Inferior parietal cortex (tissue), 1 donor: ENCODE measurements at regions not wholly inside any gene's neighbourhood (a gene's known extent, or its start where the extent isn't known, plus 50 kb on each side); places are given as distances from the start of the nearest gene placed in this dataset.
A peak's percentile ranks its signal among the peaks of the same experiment; 100 is the strongest.

Source experiments
- DNase-seq: peaks from one replicate; pipeline ENCODE4 v3.0.0-alpha.2; 2016; ENCODE audit errors: extremely low spot score

DNA sequence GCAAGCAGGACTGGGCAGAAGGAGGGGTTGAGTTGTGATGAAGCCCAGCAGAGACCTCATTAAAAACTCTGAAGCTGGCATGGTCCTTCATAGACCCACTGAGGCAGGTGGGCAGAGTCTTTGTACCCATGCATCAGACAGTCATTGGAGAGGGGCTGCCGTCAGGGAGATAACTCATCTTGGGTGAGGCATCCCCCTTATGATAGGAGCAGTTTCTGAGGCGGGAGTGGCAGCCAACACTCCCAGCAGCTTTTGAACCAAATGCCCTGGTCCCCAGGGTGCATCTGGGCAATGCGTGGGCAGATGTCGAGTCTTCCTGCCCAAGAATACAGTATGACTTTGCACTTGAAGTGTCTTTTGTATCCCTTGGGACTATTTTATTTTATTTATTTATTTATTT, 68.1 kb downstream of the HTR5A start:
- DNase-seq: no peak

DNA sequence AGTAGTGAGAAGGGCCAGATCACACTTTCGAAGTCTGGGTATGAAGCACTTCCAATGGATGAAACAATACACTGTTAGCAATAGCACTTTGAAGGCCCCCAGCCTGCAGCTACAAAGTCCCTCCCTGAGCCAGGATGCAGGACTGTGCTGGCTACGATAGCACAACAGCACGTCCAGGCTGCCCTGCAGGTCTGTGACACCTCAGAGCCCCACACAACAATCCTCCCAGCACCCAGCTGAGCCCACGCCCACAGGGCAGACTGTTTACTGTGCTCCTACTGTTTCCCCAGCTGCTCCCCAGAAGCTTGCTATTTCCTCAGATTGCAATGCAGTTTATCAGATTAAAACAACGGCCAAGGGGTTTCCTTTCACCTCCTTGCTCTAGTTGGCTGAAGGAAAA, 71.4 kb downstream of the HTR5A start:
- no peak for DNase-seq

DNA sequence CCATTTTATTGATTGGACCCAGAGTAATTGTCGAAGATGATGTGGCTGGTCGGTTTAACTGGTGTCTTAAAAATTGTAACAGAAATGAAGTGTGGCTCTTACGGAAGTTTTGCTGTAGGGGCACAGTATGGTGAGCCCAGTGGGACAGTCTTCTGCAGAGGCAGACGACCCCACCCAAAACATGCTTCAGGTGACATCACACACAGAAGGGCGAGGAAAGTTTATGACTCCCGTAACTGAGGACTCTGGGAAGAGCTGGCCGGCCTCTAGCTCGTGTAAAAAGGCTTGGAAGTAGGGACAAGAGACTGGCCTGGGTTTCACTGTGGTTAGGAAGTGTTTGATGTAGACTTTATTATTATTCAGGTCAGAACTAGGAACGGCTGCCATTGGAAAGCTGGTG, 73.3 kb downstream of the HTR5A start:
- no peak for DNase-seq

DNA sequence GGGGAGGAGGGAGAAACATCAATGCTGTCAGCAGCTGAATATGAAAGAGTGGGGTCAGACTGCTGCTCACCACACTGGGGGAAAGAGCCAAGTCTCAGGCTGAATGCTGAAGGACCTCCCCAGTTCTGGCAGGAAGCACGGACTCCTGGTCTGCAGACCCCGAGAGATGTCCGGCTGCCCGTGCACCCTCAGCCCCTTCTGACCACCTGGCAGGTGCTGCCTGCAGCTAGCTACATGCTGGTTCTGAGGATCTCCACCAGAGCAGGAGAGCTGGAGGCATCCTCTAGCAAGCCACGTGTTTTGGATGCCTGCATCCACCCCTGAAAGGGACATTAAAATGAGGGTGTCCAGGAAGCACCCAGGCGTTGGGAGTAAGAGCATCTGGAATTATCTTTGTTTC, 74.2 kb downstream of the HTR5A start:
- DNase-seq: no peak

DNA sequence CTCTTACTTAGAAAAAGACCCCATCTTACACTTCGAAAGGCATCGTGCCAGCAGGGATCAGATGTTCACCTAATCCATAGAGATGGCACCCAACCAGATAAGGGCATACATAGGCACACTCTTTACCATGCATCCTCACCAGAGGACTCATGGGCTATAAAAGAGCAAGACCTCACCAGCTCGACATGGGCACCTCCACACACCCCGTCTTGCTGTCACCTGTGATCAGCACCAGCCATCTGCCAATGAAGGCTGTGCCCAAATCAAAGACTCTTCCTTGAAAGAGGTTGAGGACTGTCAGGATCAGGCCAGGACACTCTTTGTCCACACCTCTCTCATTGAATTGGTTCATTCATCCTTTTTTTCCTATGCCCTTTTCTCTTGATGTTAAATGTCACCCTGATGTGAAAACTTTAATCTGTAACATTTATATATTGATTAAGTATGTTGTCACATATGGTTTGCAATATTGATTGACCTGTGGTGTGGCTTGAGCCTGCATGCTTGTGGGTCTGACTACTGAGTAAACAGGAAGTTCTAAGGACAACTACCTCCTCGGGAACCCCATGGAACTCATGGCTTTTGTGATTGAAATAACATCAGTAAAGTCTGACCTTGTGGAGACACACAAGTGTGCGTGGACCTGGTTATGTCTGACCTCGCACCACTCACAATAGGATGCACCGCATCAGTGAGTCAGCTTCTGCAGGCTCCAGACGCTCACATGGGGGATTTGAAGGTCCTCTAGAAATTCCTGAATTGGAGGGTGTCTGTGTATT, 75.5 kb downstream of the HTR5A start:
- DNase-seq: no peak

DNA sequence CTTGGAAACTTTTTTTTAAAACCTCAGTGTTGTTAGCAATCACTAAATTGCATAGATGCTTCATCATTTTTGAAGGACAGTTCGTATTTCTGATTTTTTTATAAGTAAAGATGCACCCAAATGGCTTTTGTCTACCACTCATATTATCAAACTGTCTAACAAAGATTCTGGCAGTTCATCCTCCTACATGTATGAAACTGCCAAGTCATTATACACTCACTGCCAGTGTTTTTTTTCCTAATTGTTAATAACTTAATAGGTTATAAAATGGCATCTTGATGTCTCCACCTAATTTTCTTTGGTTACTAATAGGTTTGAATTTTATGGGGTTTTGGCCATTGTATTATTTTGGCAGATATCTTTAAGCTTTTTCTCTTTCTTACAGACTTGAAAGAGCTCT, 77.0 kb downstream of the HTR5A start:
- DNase-seq: no peak

DNA sequence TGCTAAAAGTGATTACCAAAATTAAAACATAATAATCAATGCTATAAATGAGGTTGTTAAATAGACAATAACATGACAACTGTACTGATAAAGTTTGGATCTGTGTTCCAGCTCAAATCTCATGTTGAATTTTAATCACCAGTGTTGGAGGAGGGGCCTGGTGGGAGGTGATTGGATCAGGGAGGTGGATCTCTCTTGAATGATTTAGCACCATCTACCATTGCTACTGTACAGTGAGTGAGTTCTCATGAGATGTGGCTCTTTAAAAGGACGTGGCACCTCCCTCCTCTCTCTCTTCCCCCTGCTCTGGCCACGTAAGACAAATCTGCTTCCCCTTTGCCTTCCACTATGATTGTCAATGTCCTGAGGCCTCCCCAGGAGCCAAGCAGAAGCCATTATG, 77.5 kb downstream of the HTR5A start:
- no peak for DNase-seq

DNA sequence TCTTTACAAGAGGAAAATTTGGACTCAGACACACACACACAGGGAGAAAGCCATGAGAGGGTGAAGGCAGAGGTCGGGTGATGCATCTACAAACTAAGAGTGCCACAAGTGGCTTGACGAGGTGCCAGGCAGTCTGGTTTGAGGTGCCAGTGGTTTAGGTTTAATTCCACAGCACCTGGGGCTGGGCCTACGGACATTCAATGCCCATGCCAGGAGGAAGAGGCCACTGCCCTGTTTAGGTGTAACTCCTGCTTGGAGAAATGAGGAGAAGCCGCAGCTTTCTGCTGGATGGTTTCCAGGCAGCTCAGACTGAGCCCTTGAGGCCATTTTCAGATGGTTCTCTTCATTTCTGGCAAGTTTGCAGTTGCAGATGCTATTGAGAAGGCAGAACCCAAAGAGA, 83.6 kb downstream of the HTR5A start:
- DNase-seq: no peak

DNA sequence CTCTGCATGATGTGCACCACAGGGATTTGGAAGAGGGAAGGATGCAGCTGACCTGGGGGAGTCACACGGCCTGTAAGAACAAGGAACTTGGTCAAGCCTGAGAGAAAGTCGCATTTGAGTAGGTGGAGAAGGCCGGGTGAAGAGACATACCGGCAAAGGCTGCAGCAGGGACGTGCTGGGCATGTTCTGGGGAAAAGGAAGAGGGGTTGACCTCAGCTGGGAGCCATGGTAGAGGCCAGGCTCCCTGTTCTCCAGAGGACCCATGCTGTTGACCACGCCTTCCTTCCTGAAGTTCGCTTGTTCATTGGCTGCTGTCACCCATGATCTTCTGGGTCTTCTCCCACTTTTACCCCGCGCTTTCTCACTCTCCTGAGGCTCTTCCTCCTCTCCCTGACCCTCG, 84.5 kb downstream of the HTR5A start:
- no peak for DNase-seq

DNA sequence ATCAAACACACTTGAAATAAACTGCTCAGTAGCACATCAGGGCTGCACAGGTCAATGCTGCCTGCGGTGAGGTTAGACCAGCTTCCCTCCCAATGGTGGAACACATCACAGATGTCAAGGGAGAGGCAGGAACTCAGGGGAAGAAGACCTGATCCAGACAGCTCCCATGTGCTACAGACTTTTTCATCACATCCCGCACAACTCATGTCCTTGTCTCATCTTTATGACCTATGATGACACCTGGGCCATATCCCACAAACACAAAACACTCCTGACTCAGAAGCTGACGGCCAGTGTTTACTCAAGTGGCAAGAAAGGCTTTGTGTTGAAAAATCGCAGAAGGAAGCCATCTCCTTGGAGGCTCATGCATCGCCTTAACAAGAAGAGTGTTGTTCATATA, 91.6 kb downstream of the HTR5A start:
- no peak for DNase-seq

DNA sequence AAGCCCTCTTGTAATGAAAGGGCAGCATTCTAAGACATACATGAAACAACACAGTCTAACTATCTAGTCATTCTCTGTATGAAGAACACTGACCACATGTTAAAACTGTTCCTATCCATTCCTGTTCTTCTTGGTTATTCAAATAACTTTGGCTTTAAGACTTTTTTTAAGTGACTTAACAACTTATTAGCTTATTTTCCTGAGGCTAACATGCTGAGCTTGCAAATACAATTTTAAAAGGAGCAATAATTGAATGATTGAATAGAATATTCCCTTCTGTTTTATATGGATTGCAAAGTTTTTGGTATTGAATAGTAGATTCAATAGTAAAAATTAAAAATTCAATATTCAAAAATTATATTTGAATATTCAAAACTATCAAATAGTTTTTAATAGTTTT, 92.3 kb downstream of the HTR5A start:
- DNase-seq: no peak

DNA sequence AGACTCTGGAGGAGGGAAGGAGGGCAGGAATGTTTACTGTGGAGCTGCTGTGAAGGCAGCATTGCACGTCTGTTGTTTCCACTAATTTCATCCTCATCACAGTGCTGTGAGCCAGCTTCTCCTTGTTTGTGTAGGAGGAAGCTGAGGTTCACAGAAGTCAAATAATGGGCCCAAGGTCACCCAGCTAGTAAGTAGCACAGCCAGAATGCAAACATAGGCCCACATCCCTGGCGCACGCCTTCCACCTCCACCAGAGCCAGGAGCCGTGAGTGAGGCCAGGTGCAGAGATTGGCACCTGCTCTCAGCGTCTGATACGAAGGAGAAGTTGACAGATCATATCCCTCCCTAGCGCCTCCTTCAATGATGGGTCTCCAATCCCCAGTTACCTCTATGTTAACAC, 93.6 kb downstream of the HTR5A start:
- no peak for DNase-seq

DNA sequence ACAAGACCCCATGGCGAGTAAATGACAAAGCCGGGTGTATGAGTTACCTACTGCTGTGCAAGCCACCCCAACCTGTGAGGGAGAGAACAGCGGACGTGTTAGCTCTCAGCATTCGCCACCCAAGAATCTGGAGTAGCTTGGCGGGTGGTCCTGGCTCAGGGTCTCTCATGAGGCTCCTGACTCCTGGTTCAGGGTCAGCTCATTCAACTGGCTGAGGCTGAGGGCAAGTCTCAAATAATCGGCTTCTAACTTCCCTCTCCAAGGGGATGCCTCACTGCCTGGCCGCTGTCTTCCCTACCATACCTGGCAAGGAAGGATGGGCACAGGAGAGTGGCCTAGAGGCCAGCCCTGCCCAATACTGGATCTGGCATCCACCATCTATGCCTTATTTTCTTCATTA, 94.2 kb downstream of the HTR5A start:
- no peak for DNase-seq

DNA sequence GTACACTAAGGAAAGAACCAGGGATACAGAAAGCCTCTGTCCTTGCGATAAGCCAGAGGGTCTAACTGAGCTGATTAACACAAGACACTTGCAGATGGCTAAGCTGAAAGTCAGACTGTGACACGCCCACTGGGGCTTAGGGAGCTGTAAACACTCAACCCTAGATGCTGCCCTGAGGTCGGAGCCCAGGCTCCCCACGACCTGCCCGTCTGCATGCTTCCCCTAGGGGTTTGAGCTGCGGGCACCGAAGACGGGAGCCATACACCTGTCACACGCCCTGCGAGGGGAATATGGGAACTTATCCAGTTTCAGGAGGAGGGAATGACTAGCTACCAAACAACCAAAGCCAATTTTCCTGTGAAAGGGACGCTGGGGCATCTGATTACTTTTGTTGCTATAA, 96.0 kb downstream of the HTR5A start:
- DNase-seq: no peak

DNA sequence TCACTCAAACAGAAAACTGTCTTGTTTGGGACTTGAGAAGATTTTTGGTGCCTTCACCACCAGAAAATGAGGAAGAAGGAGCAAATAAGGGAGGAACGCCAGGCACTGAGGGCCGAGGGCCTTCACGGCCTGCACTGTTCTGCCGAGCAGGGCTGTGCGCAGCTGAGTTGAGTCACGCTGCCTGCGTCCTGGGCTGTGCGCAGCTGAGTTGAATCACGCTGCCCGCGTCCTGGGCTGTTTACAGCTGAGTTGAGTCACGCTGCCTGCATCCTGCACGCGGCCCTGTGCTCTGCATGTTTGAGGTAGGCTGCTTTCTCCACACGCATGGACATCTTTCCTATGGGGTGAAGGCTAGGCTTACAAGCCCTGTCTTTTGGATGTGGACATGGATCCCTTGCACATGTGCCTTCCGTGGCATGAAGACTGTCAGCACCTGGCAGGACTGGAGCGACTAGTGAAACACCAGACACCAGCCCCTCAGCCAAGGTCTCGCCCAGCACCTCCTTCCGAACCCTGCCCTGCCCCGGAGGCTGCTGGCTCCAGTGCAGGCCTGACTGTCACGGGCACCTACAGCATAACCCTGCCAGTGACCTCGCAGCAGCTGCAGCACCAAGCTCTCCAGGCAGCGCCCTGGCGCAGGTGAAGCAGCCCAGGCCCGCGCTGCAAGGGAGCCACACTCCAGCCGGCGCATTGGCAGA, 96.7 kb downstream of the HTR5A start:
- peak; percentile 5 for DNase-seq

DNA sequence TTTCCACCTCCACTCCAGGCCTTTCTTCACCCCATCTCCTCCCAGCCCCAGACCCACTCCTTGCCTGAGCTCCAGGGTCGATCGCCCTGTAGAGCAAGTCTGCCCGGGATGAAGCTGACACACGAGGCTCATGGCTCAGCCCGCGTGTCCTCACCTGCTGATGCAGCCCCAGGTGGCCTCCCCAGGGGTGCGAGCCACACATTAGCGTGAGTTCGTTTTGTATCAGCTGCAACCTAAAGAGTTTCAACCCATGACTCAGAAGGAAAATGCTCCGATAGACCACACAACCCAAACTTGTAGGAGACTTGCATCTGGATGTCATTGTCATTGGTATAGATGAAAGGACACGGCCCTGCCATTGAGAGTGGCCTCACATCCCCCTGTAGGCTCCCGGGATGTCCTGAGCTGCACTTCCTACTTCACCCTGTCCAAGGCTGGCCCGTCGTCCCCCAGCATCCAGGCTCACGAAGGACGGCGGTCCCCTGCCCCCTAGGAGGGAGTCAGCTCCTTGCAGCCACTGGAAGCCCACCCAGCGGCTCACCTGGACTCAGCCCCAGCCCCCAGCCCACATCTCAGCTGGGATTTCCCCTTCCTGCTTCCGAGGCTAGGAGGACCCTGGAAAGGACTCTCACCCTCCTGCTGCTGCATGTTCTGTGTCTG, 97.7 kb downstream of the HTR5A start:
- no peak for DNase-seq

DNA sequence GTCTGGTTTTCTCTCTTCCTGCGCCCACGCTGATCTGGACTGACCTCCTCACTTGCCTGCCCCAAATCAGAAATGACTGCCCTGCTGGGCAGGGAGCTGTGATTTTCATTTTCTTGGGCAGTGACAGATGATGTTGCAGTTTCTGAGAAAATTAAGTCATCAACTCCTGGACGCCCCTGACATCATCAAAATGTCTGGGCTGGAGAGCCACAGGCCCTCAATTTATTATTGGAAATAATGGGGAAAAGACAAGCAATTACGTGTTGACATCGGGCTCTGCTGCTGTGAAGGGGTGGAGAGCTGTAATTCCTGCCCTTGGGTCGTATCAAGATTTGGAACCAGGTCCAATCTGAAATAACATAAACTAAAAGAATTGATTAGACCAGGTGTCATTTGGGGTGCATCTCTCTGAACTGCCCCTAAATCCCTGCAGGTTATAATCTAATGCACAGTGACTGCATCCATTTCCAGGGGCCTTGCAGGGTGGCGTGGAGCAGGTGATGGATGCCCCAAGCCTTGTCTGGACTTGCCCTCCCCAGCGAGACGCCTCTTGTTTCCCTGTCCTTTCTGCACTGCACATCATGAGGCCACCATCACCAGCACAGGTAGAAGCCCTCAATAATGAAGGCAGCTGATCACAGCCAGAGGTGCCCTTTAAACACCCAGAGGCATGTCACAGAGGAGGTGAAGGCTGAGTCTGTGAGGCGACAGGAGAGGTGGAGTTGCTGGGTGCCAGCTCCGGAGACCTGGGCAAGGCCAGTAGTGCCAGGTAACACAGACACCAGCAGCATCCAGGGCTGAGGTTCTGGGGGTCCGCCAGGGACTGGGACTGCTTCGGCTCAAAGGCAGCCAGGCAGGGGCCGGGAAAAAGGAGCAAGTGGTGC, 98.7 kb downstream of the HTR5A start:
- no peak for DNase-seq

DNA sequence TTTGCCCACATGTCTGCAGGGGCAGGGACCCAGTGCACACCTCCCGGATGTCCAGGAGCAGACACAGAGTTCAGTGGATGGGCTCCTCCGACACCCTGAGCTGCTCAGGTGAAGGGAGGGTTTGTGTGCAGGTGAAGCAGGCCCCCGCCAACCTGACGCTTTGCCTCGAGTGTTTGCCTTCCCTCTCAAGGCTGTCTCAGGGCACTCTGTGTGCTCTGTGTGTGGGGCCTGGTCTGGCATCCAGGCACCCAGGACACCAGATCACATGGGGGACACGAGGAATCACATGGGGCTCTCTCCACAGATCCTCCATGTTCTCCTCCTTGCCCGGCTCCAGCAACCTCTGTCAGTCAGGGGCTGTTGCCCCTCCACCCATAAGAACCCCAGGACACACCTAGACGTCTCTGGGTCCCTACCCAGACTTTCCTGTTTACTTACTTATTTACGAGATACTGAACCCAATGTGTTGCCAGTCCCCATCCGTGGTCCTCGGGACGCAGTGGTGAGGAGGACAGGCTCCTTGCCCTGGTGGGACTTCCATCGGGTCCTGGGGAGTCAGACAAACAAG, 99.5 kb downstream of the HTR5A start:
- no peak for DNase-seq

DNA sequence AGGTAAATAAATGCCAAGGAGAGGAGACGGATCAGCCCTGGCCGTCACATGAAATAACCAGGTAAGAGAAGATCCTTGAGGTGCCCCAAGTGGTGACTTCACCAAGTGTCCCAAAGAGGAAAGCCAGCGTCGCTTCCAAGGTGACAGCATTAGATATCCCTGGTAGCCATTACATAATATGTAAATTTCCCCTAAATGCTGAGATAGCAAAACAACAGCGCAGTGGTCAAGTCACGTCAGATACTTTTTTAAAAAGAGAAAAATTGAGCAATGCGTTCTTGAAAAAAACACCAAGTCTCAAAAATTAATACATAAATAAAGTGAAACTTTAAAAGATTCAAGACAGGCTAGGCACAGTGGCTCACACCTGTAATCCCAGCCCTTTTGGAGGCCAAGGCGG, 100.2 kb downstream of the HTR5A start:
- no peak for DNase-seq

DNA sequence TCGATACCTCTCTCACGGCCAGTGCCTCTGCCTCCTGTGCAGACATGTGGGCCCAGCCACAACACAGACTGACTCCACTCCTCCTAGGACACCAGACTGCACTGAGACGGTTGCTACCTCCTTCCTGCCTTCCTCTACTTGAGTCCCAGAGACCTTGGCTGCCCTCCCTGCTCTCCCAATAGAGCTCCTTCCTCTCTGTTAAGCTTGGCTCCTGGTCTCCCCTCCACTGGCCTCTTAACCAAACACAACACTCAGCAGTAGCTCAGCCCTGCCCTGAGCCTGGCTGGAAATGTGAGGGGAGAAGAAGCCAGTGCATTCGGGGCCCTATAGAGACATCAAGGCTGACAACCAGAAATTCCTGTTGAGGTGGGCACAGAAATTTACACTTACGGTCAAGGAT, 102.0 kb downstream of the HTR5A start:
- DNase-seq: no peak

DNA sequence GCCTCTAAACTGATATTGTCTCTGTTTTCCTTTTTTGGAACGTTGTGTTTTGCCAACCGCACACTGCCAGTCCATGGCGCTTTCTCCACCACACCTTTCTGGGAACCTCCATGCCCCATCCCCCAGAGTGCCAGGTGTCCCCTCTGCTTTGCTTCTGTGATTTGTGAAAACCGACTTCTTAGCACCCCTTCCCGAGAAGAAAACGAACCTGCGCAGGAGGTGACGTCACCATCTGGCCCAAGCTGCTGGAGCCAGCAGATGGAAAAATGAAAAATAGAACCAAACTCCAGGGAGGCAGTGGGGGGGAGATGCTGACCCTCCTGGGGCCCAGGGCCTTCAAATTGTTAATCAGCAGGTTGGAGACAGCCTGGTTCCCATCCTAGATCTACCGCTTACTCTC, 103.8 kb downstream of the HTR5A start:
- DNase-seq: no peak

DNA sequence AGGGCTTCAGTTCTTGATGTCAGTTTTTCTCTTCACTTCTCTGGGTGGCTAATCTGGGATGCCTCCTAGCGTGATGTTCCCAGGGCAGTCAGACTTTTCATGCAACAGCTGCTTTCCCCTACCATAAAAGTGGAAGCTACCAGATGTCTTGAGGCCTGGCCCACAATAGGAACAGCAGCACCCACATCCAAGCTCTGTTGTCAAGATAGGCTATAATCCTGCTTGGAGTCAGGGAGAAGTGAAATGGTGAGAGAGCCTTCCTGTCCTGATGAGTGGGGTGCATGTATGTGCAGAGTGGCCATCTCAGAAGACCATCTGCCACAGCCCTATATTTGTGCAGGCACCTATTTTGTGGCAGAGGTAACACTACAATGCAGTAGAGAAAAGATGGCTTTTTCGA, 108.0 kb downstream of the HTR5A start:
- no peak for DNase-seq
